ENCODE measurements at regions not wholly inside any gene's neighbourhood (a gene's known extent, or its start where the extent isn't known, plus 50 kb on each side); places are given as distances from the start of the nearest gene placed in this dataset.
A peak's percentile ranks its signal among the peaks of the same experiment; 100 is the strongest.

- DNase-seq (ENCODE audit: low read depth), result no peak
These were observed 56.1 kb downstream of the KCNRG start for GRCh38 chr13:50071379-50071778.

GRCh38 chr13:50072676-50073075 is 57.4 kb downstream of the KCNRG start:
- DNase-seq (ENCODE audit: low read depth), result no peak

GRCh38 chr13:50073340-50073739 is 58.1 kb downstream of the KCNRG start:
- no peak for DNase-seq (ENCODE audit: low read depth)

- DNase-seq (ENCODE audit: low read depth), result no peak
These were observed 59.6 kb downstream of the KCNRG start for GRCh38 chr13:50074843-50075242.

- DNase-seq (ENCODE audit: low read depth), result peak; percentile 31
These were observed 60.4 kb downstream of the KCNRG start for GRCh38 chr13:50075619-50076097.

- DNase-seq (ENCODE audit: low read depth), result no peak
These were observed 62.2 kb downstream of the KCNRG start for GRCh38 chr13:50077431-50077830.

- no peak for DNase-seq (ENCODE audit: low read depth)
These were observed 63.1 kb downstream of the KCNRG start for GRCh38 chr13:50078231-50078894.

GRCh38 chr13:50078895-50079654 is 63.8 kb downstream of the KCNRG start:
- no peak for DNase-seq (ENCODE audit: low read depth)

GRCh38 chr13:50079655-50080202 is 64.5 kb downstream of the KCNRG start:
- no peak for DNase-seq (ENCODE audit: low read depth)

- DNase-seq (ENCODE audit: low read depth), result peak; percentile 38
These were observed 65.1 kb downstream of the KCNRG start for GRCh38 chr13:50080203-50080910.

- DNase-seq (ENCODE audit: low read depth), result peak; percentile 26
These were observed 65.9 kb downstream of the KCNRG start for GRCh38 chr13:50080911-50081678.

GRCh38 chr13:50081679-50082425 is 66.6 kb downstream of the KCNRG start:
- peak; percentile 97 for DNase-seq (ENCODE audit: low read depth)

- peak; percentile 68 for DNase-seq (ENCODE audit: low read depth)
These were observed 67.4 kb downstream of the KCNRG start for GRCh38 chr13:50082426-50083281.

GRCh38 chr13:50085063-50085462 is 69.8 kb downstream of the KCNRG start:
- DNase-seq (ENCODE audit: low read depth), result peak; percentile 47

- DNase-seq (ENCODE audit: low read depth), result no peak
These were observed 74.4 kb downstream of the KCNRG start for GRCh38 chr13:50089633-50090032.

GRCh38 chr13:50090211-50090610 is 75.0 kb downstream of the KCNRG start:
- no peak for DNase-seq (ENCODE audit: low read depth)

GRCh38 chr13:50094615-50095293 is 79.5 kb downstream of the KCNRG start:
- no peak for DNase-seq (ENCODE audit: low read depth)

GRCh38 chr13:50098693-50099092 is 83.4 kb downstream of the KCNRG start:
- DNase-seq (ENCODE audit: low read depth), result no peak

- no peak for DNase-seq (ENCODE audit: low read depth)
These were observed 84.2 kb downstream of the KCNRG start for GRCh38 chr13:50099473-50099872.

All from RPMI7951 (cell line).